K562 (cell line): ENCODE measurements at regions not wholly inside any gene's neighbourhood (a gene's known extent, or its start where the extent isn't known, plus 50 kb on each side); places are given as distances from the start of the nearest gene placed in this dataset.

Experiments
- TF ChIP-seq, protein P1 (sequence below): fragments of 450-650 bp; IDR thresholded peaks from 2 replicates; pipeline ENCODE4 v1.6.1; 2016; ENCODE audit warnings: mild to moderate bottlenecking, moderate library complexity

DNA sequence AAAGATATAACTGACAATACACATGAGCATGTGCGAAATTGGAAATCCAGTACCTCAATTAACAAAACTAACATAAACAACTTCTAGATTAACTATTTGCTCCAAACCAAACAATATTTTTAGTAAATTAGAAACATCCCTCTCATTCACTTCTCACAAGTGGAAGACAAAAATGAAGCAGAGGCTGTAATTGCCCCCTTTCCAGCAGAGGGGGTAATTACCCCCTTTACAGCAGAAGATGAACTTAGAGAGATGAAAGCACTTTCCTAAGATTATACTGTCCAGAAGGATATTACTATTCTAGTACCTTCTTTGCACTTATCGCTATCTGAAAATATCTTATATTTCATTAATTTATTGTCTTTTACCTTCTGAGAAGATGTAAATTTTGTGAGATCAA lies 1025.2 kb downstream of the FSCB start (continued):
- TF ChIP-seq, protein P1, sequence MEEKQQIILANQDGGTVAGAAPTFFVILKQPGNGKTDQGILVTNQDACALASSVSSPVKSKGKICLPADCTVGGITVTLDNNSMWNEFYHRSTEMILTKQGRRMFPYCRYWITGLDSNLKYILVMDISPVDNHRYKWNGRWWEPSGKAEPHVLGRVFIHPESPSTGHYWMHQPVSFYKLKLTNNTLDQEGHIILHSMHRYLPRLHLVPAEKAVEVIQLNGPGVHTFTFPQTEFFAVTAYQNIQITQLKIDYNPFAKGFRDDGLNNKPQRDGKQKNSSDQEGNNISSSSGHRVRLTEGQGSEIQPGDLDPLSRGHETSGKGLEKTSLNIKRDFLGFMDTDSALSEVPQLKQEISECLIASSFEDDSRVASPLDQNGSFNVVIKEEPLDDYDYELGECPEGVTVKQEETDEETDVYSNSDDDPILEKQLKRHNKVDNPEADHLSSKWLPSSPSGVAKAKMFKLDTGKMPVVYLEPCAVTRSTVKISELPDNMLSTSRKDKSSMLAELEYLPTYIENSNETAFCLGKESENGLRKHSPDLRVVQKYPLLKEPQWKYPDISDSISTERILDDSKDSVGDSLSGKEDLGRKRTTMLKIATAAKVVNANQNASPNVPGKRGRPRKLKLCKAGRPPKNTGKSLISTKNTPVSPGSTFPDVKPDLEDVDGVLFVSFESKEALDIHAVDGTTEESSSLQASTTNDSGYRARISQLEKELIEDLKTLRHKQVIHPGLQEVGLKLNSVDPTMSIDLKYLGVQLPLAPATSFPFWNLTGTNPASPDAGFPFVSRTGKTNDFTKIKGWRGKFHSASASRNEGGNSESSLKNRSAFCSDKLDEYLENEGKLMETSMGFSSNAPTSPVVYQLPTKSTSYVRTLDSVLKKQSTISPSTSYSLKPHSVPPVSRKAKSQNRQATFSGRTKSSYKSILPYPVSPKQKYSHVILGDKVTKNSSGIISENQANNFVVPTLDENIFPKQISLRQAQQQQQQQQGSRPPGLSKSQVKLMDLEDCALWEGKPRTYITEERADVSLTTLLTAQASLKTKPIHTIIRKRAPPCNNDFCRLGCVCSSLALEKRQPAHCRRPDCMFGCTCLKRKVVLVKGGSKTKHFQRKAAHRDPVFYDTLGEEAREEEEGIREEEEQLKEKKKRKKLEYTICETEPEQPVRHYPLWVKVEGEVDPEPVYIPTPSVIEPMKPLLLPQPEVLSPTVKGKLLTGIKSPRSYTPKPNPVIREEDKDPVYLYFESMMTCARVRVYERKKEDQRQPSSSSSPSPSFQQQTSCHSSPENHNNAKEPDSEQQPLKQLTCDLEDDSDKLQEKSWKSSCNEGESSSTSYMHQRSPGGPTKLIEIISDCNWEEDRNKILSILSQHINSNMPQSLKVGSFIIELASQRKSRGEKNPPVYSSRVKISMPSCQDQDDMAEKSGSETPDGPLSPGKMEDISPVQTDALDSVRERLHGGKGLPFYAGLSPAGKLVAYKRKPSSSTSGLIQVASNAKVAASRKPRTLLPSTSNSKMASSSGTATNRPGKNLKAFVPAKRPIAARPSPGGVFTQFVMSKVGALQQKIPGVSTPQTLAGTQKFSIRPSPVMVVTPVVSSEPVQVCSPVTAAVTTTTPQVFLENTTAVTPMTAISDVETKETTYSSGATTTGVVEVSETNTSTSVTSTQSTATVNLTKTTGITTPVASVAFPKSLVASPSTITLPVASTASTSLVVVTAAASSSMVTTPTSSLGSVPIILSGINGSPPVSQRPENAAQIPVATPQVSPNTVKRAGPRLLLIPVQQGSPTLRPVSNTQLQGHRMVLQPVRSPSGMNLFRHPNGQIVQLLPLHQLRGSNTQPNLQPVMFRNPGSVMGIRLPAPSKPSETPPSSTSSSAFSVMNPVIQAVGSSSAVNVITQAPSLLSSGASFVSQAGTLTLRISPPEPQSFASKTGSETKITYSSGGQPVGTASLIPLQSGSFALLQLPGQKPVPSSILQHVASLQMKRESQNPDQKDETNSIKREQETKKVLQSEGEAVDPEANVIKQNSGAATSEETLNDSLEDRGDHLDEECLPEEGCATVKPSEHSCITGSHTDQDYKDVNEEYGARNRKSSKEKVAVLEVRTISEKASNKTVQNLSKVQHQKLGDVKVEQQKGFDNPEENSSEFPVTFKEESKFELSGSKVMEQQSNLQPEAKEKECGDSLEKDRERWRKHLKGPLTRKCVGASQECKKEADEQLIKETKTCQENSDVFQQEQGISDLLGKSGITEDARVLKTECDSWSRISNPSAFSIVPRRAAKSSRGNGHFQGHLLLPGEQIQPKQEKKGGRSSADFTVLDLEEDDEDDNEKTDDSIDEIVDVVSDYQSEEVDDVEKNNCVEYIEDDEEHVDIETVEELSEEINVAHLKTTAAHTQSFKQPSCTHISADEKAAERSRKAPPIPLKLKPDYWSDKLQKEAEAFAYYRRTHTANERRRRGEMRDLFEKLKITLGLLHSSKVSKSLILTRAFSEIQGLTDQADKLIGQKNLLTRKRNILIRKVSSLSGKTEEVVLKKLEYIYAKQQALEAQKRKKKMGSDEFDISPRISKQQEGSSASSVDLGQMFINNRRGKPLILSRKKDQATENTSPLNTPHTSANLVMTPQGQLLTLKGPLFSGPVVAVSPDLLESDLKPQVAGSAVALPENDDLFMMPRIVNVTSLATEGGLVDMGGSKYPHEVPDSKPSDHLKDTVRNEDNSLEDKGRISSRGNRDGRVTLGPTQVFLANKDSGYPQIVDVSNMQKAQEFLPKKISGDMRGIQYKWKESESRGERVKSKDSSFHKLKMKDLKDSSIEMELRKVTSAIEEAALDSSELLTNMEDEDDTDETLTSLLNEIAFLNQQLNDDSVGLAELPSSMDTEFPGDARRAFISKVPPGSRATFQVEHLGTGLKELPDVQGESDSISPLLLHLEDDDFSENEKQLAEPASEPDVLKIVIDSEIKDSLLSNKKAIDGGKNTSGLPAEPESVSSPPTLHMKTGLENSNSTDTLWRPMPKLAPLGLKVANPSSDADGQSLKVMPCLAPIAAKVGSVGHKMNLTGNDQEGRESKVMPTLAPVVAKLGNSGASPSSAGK, result no peak
